Heart right ventricle (tissue), 16 donors: ENCODE measurements at regions not wholly inside any gene's neighbourhood (a gene's known extent, or its start where the extent isn't known, plus 50 kb on each side); places are given as distances from the start of the nearest gene placed in this dataset.

ENCODE experiments used
- ATAC-seq, 8 donors: fragments of 200-7000 bp; cut with Tn5 transposase; one replicate each; pipeline ENCODE4 v1.9.1; 2020; ENCODE audit warnings: mild to moderate bottlenecking in 8 of 8, moderate library complexity in 8 of 8, moderate number of reproducible peaks in 1 of 8
- DNase-seq, 2 donors: peaks; one replicate each; pipeline ENCODE4 v3.0.0-alpha.2; 2020
- H3K27ac ChIP-seq, 10 donors: fragments of 200-600 bp; sonication (generic) in 2 of 10; one replicate each; pipeline versions ENCODE4 v1.5.0 to v1.8.0; 2020 to 2022; ENCODE audit warnings: mild to moderate bottlenecking in 3 of 10
- H3K27me3 ChIP-seq, 7 donors: fragments of 200-600 bp; one replicate each; pipeline ENCODE4 v1.8.0; 2021 to 2022; ENCODE audit warnings: mild to moderate bottlenecking in 2 of 7
- H3K36me3 ChIP-seq, 9 donors: fragments of 200-600 bp; sonication (generic) in 1 of 9; one replicate each; pipeline versions ENCODE4 v1.5.0 to v1.8.0; 2020 to 2022; ENCODE audit warnings: mild to moderate bottlenecking in 2 of 9
- H3K4me1 ChIP-seq, 9 donors: fragments of 200-600 bp; sonication (generic) in 1 of 9; one replicate each; pipeline versions ENCODE4 v1.5.0 to v1.8.0; 2020 to 2022; ENCODE audit warnings: mild to moderate bottlenecking in 4 of 9
- H3K4me3 ChIP-seq, 10 donors: fragments of 200-600 bp; sonication (generic) in 2 of 10; one replicate each; pipeline versions ENCODE4 v1.5.0 to v1.8.0; 2020 to 2022; ENCODE audit warnings: mild to moderate bottlenecking in 7 of 10, moderate library complexity in 2 of 10
- H3K9me3 ChIP-seq, 11 donors: fragments of 200-600 bp in 10 of 11; sonication (generic) in 2 of 11; one replicate each; pipeline versions ENCODE4 v1.5.0 to v1.8.0; 2013 to 2022; ENCODE audit warnings: mild to moderate bottlenecking in 2 of 11, control low read depth in 1 of 11, moderate library complexity in 1 of 11
- WGBS, 2 donors: extraction: QIAGEN DNeasy Blood & Tissue Kit; methylation state at CpG; one replicate each; pipeline ENCODE4 v1.1.7; 2013; ENCODE audit warnings: inconsistent platforms in 1 of 2; 5-methylcytosine and 5-hydroxymethylcytosine counted together
- intact Hi-C, 10 donors: fragments of 100-400 bp; cut with DNase I; formaldehyde crosslinking; loops; one replicate each; pipeline versions ENCODE4 v1.11.1 to v1.14.2; 2022
- TF ChIP-seq, protein P1 (sequence below), 9 donors: fragments of 200-600 bp; sonication (generic) in 2 of 9; IDR thresholded peaks; one replicate each; pipeline versions ENCODE4 v1.5.0 to v1.8.0; 2021 to 2022; ENCODE audit warnings: antibody characterized with exemption in 9 of 9, mild to moderate bottlenecking in 5 of 9, moderate library complexity in 1 of 9
- donor health status: Arrhythmogenic right ventricular cardiomyopathy.
- donor health status: ischemic (EF 13 %, LVEDD 7.1; RV severe dilation, severe dysfunction).
- donor health status: healthy with polysubstance abuse.
- donor health status: DM: no; HTN: yes; CAD: no.
- donor health status: DM: no; HTN: no; CAD: no.
- donor health status: ischemic (EF 25% LVEDD 6.9; RV normal size, moderate dysfunction).
- donor health status: ischemic (EF 25% LVEDD 5.7; RV mildly dilated, moderate dysfunction).
- donor health status: healthy.
- donor health status: DM: yes; HTN: yes; CAD: no.
- donor health status: Ischemic cardiomyopathy.
- donor health status: ischemic (EF 35%, LVEDD 5.7; RV mildly dilated, moderate dysfunction).
- donor health status: nonischemic (EF 11% LVEDD 7.7; RV severe dilation, severe dysfunction).
- donor health status: DM: yes; HTN: yes; CAD: no.
- donor health status: PGD.
- donor health status: ischemic (EF 29% LVEDD 5.4; RV normal size, mild dysfunction).
- donor health status: nonischemic (EF 23%, LVEDD 6.1; RV moderate dilation, normal function).

DNA sequence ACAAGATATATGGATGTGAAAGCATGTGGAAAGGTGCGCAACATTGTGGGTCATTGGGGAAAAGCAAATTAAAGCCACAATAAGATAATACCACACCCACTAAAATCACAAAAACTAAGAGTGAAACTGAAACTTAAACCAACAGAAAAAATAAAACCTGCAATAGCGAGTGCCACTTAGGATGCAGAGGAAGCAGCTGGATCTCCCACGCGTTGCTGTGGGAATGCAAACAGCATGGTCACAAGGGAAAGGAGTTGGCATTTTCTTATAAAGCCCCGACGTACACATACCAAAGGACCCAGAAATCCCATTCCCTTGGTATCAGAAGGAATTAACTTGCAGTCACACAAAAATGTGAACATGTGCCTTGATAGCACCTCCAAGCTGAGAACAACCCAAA lies 712.0 kb downstream of the TBC1D22A start:
- intact Hi-C loops = no loop called here
- Histone ChIP-seq H3K4me1 (peaks cover 0 to 5% (median 0%) of the 10 kb centered on the region in 9 donors), H3K4me3 (no peak overlapping the region), H3K27me3 (peaks cover 0 to 16% (median 7%) of the 10 kb centered on the region in 7 donors), H3K36me3 (no peaks in the 10 kb centered on the region), H3K9me3 (no peaks in the 10 kb centered on the region), H3K27ac (no peak overlapping the region)
- no peak for ATAC-seq
- 49 to 56% methylated on average over 6 of the region's 6 CpGs for WGBS, 2 donors
- TF ChIP-seq, protein P1, sequence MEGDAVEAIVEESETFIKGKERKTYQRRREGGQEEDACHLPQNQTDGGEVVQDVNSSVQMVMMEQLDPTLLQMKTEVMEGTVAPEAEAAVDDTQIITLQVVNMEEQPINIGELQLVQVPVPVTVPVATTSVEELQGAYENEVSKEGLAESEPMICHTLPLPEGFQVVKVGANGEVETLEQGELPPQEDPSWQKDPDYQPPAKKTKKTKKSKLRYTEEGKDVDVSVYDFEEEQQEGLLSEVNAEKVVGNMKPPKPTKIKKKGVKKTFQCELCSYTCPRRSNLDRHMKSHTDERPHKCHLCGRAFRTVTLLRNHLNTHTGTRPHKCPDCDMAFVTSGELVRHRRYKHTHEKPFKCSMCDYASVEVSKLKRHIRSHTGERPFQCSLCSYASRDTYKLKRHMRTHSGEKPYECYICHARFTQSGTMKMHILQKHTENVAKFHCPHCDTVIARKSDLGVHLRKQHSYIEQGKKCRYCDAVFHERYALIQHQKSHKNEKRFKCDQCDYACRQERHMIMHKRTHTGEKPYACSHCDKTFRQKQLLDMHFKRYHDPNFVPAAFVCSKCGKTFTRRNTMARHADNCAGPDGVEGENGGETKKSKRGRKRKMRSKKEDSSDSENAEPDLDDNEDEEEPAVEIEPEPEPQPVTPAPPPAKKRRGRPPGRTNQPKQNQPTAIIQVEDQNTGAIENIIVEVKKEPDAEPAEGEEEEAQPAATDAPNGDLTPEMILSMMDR (IDR thresholded peaks at IDR 0.05) = no peak
- no peak for DNase-seq

DNA sequence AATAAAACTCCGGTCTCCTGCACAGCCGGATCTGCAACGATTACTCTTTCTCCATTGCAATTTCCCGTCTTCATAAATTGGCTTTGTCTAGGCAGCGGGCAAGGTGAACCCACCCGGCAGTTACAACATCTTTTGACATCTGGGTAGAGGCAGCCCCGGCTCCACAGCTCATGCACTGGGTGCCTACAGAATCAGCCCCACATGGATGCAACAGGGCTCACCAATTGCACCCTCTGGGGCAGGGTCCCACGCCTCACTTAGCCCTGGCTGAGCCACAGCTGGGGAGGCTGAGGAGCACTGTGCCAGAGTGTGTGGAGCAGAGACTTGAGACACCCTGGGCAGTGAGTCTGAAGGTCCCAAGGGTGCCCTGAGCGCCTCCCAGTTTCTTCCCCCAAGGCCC lies 710.2 kb downstream of the TBC1D22A start:
- intact Hi-C loops = no loop called here
- 77 to 86% methylated on average over 9 of the region's 9 CpGs for WGBS, 2 donors
- TF ChIP-seq, protein P1 (IDR thresholded peaks at IDR 0.05) = no peak

DNA sequence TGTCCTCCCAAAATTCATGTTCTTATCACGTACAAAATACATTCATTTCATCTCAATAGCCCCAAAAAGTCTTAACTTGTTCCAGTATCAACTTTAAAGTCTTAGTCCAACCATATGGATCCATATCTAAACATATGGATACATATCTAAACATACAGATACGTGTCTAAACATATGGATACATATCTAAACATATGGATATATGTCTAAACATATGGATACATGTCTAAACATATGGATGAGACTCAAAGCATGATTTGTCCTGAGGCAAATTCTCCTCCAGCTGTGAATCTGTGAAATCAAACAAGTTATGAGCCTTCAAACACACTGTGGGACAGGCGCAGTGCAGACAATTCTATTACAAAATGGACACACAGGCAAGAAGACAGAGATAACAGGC lies 709.0 kb downstream of the TBC1D22A start:
- Histone ChIP-seq H3K36me3 (no peaks in the 10 kb centered on the region), H3K4me1 (peaks cover 0 to 5% (median 0%) of the 10 kb centered on the region in 9 donors), H3K4me3 (no peak overlapping the region), H3K27me3 (peaks cover 0 to 16% (median 2%) of the 10 kb centered on the region in 7 donors), H3K9me3 (peaks cover 0 to 20% (median 10%) of the 10 kb centered on the region in 11 donors), H3K27ac (no peak overlapping the region)
- ATAC-seq (no peak), DNase-seq (no peak)
- intact Hi-C loops = no loop called here
- WGBS, 2 donors = 67 to 71% methylated on average over 3 of the region's 3 CpGs
- TF ChIP-seq, protein P1 (IDR thresholded peaks at IDR 0.05) = no peak

More for the DNA sequence above, 710.2 kb downstream of the TBC1D22A start:
- H3K27me3 ChIP-seq = peaks cover 0 to 17% (median 7%) of the 10 kb centered on the region in 7 donors
- no peak for DNase-seq
- H3K27ac ChIP-seq = no peak overlapping the region
- H3K9me3 ChIP-seq = peaks cover 0 to 8% (median under 1%) of the 10 kb centered on the region in 11 donors
- no peaks in the 10 kb centered on the region for H3K36me3 ChIP-seq
- no peak for ATAC-seq
- no peak overlapping the region for H3K4me3 ChIP-seq
- H3K4me1 ChIP-seq = peaks cover 0 to 5% (median 0%) of the 10 kb centered on the region in 9 donors

DNA sequence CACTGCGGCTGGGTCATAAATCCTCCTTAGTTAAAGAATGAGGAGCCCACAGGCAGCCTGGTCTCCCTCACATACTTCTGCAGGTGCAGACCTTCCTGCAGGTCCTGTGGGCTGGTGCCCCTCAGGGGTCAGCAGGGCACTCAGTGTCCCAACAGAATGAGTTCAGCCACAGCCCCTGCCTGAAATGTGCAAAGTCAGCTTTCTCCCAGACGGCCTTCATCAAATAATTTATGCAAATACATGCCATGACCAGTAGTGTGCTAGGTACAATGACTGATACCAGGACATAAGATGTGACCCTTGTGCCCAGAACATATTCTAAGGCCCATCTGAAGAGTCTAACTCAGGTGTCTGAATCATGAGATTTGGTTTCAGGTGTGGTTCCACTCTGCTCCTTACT lies 703.4 kb downstream of the TBC1D22A start:
- TF ChIP-seq, protein P1 (IDR thresholded peaks at IDR 0.05) = no peak
- Histone ChIP-seq H3K36me3 (no peaks in the 10 kb centered on the region), H3K27me3 (peaks cover 0 to 26% (median 6%) of the 10 kb centered on the region in 7 donors), H3K4me3 (no peak overlapping the region), H3K9me3 (peaks cover 0 to 24% (median 15%) of the 10 kb centered on the region in 11 donors), H3K4me1 (no peaks in the 10 kb centered on the region), H3K27ac (no peak overlapping the region)
- whole genome bisulfite sequencing, 2 donors = 59 to 61% methylated on average over 2 of the region's 2 CpGs
- no peak for DNase-seq
- no peak for ATAC-seq
- intact Hi-C loops = no loop called here
